GM19238 (cell line): ENCODE measurements at regions not wholly inside any gene's neighbourhood (a gene's known extent, or its start where the extent isn't known, plus 50 kb on each side); places are given as distances from the start of the nearest gene placed in this dataset.

Experiments used
- DNase-seq: peaks from one replicate; pipeline ENCODE4 v3.0.0; 2011; ENCODE audit warnings: low spot score; ENCODE audit not compliant: insufficient read length

- DNase-seq = no peak
These were observed 50.5 kb upstream of the GUCY1A1 start for GRCh38 chr4:155616117-155616516.

DNA sequence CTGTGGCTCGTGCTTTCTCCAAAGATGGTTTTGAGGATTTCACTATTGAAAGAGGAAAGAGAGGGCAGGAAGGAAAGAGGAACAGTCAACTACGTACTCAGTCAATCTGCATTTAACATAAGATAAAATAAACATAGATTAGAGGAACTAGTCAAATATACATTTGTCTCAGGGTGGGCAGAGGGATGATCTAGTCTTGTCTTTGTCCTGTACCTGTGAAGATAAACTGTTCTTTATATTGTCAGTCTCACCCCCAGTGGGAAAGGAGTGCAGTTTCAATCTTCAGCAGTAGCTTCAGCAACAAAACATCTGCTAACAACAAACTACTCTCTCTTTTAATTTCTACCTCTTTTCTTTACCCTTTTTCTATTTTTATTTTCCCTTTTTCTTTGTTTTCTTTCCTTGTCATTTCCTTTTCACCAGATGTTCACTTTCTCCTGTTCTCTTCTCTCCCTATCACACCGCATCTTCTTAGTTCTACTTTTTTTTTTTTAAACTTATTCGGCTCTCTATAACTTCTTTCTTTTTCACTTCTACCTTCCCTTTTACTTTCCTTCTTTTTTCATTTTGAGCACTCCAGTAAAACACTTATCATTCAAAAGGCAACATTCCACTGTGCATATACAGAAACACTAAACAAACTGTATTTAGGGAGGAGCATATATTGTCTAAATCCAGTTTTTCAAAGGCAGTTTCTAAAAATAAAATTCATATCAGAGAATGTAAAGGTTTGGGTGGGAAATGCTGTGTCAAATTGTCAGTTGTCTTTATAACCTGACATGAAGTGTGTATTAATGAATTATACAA, 51.4 kb upstream of the GUCY1A1 start:
- no peak for DNase-seq

- DNase-seq = no peak
These were observed 52.4 kb upstream of the GUCY1A1 start for GRCh38 chr4:155614111-155614762.

GRCh38 chr4:155612074-155612473, 54.6 kb upstream of the GUCY1A1 start:
- no peak for DNase-seq

DNA sequence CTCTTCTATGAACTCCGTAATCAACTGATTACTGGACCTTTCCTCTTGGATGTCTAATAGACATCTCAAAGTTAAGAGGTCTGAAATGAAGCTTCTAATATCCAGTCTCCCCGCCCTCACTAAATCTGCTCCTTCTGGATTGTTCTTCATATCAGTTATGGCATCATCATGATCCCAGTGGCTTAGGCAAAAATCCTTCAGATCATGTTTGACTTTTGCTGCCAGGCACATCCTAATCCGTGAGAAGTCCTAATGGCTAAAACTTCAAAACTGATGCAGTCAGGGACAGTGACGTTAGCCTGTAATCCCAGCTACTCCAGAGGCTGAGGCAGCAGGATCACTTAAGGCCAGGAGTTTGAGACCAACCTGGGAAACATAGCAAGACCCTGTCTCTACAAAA, 55.1 kb upstream of the GUCY1A1 start:
- DNase-seq = no peak

- no peak for DNase-seq
These were observed 56.5 kb upstream of the GUCY1A1 start for GRCh38 chr4:155610143-155610542.

- no peak for DNase-seq
These were observed 57.1 kb upstream of the GUCY1A1 start for GRCh38 chr4:155609455-155610059.

GRCh38 chr4:155608225-155608885, 58.3 kb upstream of the GUCY1A1 start:
- DNase-seq = no peak

DNA sequence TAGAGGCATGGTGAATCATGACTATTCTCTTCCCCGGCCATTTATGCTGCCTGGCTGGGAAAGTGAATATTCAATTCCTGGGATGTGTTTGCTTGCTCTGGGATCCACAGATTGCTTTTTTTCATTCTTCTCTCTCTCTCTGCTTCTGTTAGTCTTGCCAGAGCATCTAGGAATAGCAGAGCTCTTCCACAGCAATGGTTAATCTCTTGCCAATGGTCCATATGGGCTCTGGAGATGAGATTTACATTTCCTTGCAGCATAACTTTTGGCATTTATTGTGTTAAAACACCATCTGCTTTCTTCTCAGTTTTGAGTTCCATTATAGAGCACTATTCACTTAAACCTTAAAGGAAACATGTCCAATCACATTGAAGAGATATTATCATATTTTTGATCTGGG, 59.2 kb upstream of the GUCY1A1 start:
- DNase-seq = no peak

DNA sequence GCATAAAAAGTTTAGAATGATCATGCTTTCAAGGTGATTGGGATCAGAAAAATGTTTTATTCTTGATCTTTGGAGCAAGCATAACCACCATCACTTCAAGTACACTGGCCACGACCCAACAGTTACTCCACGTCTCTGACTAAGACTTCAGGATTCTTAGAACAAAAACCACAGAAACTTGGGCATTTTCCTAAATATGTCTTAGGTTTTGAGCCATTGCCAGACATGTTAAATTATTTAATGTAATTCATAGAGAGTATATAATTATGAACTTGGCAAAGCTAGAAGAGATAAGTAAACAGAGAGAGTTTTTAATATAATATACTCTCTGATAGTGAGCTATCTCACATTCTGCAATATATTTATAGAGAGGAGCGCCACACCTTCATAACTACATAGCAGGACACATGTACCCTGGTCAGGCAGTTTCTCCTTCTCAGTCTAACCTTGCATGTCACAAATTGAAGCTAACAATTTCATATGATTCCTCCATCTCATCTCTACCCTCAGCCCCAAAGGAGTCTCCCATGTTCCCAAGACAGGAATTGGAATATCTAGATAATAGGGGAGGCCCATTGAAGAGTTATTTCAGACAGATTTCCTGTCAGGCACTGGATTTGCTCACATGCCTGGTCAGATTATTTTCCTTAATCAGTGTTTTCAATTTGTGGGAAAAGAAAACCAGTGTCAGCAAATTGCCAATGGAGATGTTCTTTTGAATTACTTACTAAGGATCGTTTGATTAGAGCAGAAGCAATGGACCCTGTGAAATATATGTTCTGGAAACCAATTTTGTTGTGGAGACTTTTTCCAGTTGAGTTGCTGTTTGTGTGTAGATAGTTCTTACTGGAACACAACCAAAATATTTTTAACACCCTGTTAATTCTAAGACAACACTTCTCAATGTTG, 61.7 kb upstream of the GUCY1A1 start:
- no peak for DNase-seq

DNA sequence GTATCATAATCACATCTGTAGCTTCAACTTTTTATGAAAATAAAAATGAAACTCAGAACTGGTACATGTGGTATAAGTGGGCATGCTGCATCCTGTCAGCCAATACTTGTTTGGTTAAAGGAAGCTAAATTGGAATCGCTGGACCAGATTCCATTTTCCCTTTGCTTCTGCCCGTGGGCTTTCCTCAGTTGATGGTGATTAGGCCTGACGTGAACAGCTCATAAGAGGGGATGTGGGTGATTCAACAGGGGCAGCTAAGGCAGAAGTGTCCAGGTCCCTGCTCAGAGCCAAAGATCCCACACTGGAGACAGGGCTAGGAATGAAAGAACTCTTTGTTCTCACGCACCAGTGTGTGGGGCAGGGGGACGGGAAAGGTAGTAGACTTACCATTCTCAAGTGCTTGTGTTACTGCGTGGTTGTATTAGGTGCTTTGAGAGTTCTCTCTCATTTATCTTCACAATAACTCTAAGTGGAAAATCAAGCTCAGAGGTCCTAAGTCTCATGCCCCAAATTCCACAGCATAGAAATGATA, 63.2 kb upstream of the GUCY1A1 start:
- DNase-seq = no peak

GRCh38 chr4:155602351-155603140, 64.1 kb upstream of the GUCY1A1 start:
- DNase-seq = no peak

GRCh38 chr4:155600244-155600643, 66.4 kb upstream of the GUCY1A1 start:
- DNase-seq = no peak

DNA sequence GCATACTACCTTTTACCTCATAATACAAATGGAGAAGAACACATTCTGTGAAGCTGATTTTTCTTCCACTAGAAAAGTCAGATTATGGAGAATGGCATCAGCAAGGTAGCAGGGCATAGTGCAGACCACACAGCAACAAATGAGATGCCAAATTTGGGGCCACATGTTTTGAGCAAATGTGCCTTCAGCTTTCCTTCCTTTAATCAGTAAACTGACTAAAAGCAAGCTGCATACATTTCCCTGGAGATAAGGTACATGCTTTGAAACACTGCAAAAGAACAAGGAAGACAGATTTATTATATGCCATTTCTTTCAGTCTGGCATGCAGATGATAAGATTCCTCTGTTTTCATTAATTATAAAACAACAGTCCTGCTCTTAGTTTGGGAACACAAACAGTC, 67.1 kb upstream of the GUCY1A1 start:
- DNase-seq = no peak

DNA sequence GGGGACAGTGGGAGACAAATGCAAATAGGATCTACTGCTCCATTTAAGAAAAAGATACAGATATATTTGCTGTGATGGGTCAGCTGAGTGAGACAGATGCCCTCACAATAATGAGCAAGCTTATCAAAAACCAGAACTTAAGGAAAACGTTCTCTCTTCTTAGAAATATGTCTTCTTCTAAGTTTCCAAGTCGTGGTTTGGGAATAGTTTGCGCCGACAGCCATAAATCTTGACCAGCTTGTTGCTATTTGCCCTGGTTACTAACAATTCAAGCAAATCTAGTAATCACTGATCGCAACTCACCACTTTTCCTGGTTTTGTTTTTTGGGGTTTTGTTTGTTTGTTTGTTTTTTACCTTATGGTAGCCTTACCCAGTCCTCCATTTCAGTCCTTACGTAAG, 67.6 kb upstream of the GUCY1A1 start:
- no peak for DNase-seq

GRCh38 chr4:155597933-155598451, 68.7 kb upstream of the GUCY1A1 start:
- DNase-seq = no peak

DNA sequence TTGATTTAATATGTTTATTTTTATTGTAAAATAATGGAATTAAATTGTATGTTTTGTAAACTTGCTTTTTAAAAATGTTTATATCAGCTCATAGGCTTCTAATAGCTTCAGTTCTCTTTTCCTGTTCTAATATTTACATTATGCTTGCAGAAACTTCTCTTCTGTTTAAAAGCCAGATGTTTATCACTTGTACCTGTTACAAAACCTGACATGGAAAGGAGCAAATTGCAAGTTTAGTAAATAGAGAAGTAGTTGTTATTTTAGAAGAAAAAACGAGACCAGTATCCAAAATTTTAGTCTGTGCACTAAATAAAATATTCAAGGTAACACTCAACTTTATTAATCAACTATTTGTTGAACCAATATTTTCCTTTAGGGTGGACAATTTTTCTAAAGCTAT, 69.4 kb upstream of the GUCY1A1 start:
- DNase-seq = no peak

- no peak for DNase-seq
These were observed 72.9 kb upstream of the GUCY1A1 start for GRCh38 chr4:155593793-155594192.

DNA sequence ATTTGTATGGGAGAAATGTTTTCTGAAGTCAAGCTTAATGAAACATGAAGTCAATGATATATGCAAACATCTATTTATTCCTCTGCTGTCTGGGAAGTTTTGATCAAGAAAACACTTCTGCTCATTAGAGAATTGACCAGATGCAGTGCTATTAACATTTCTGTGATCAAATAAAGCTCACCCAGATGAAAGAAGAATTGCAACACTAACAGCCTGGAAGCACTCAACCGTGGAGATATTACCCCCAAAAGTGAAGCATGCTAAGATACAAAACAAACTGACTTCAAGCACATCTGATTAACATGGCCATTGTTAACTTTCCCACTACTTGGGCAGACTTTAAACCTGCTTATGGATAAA, 73.7 kb upstream of the GUCY1A1 start:
- DNase-seq = no peak
